Activated CD8-positive, alpha-beta memory T cell treated with anti-CD3 and anti-CD28 coated beads, Interleukin-2, amount 10 ng/mL, durations not matched to agents 7 days and 5 days (primary cell): ENCODE measurements at regions not wholly inside any gene's neighbourhood (a gene's known extent, or its start where the extent isn't known, plus 50 kb on each side); places are given as distances from the start of the nearest gene placed in this dataset.

Experiments used
- ATAC-seq: fragments of 150-1000 bp; cut with Tn5 transposase; one replicate; pipeline ENCODE4 v1.10.0; 2021; ENCODE audit warnings: moderate library complexity
- CTCF ChIA-PET: fragments of 350-600 bp; sonication (Branson Sonifier 250); formaldehyde crosslinking; loops from one replicate; lab custom pipeline; 2021; ENCODE audit warnings: antibody characterized with exemption; lab: Charles Lee
- DNase-seq: peaks from one replicate; pipeline ENCODE4 v3.0.0-alpha.2; 2020
- H3K27ac Mint-ChIP-seq: one replicate; pipeline ENCODE4 v1.8.0; 2021; ENCODE audit warnings: mild to moderate bottlenecking, mixed read lengths
- H3K27me3 Mint-ChIP-seq: one replicate; pipeline ENCODE4 v1.8.0; 2021; ENCODE audit warnings: mixed read lengths
- H3K36me3 Mint-ChIP-seq: one replicate; pipeline ENCODE4 v1.8.0; 2021; ENCODE audit warnings: mild to moderate bottlenecking, mixed read lengths
- H3K4me1 Mint-ChIP-seq: one replicate; pipeline ENCODE4 v1.8.0; 2021; ENCODE audit warnings: mixed read lengths
- H3K4me3 Mint-ChIP-seq: one replicate; pipeline ENCODE4 v1.8.0; 2021; ENCODE audit warnings: mild to moderate bottlenecking, moderate library complexity, mixed read lengths
- H3K9me3 Mint-ChIP-seq: one replicate; pipeline ENCODE4 v1.8.0; 2022; ENCODE audit warnings: low read depth, mixed read lengths

DNA sequence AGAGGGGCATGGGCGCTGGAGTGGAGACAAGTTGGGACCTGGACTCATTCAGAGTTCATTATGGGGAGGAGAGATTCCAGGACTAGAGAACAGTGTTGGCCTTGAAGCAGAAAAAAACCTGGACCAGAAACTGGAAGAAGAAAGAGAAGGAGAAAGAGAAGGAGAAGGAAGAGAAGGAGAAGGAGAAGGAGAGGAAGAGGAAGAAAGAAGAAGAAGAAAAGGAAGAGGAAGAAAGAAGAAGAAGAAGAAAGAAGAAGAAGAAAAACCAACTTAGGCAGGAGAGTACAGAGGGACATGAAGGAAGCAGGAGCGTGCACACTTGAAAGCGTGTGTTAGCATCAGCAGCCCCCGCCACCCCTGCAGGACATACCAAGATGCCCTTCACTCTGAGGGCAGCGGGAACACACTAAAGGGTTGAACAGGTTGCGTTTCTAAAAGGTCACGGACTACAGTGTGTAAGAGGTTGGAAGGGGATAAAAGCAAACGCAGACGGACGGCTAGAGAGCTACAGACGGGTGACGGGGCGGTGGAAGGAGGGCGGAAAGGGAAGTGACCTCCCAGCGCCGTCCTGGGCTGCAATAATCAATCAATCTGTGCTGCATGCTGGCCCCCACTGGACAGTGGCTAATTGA is 95.3 kb downstream of the SEC61G start:
- Mint-ChIP-seq H3K9me3 (peaks cover 3% of the 10 kb centered on the region), H3K27me3 (peaks cover 24% of the 10 kb centered on the region), H3K4me1 (peaks cover 3% of the 10 kb centered on the region), H3K27ac (no peak overlapping the region), H3K36me3 (no peaks in the 10 kb centered on the region), H3K4me3 (no peak overlapping the region)
- CTCF ChIA-PET = no interaction called here
- DNase-seq (no peak), ATAC-seq (no peak)

DNA sequence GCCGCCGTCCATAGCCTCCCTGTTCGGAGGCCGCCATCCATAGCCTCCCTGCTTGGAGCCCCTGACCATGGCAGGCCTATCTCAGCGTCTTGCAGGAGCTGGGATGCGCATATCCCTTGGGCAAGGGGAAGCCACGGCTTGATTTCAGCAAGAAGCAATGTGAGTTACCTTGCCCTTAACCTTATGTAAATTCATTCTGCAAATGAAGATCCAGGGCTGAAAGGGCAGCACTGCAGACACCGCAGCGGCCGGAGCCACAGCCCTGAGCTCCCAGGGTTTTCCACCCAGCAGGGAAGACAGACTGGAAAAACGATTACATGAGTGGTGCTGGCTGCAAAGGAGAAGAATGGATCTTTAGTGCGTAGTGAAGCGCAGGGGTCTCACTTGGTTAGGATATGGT is 95.8 kb downstream of the SEC61G start:
- H3K27me3 Mint-ChIP-seq = peaks cover 24% of the 10 kb centered on the region
- peaks cover 3% of the 10 kb centered on the region for H3K9me3 Mint-ChIP-seq
- H3K4me1 Mint-ChIP-seq = peaks cover 3% of the 10 kb centered on the region
- no peak for ATAC-seq
- DNase-seq = no peak
- H3K36me3 Mint-ChIP-seq = no peaks in the 10 kb centered on the region
- H3K4me3 Mint-ChIP-seq = no peak overlapping the region
- no peak overlapping the region for H3K27ac Mint-ChIP-seq
- CTCF ChIA-PET = no interaction called here

DNA sequence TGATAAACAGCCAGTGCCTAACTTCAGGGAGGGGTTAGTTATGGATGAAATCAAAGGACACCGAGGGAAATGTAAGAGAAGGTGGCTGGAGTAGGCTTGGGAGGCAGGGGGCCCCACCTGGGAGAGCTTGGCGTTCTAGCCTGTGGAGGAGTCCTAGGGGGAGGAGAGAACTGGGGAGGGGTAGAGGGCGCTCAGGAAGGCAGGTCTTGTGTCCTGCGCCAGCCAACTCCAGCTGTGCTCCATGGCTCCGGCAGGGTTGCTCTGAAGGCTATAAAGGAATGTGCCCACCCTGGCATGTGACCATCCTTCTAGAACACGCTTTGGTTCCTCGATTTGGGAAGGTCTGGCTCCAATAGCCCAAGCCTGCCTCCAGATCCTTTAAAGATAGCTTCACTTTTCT is 96.3 kb downstream of the SEC61G start:
- DNase-seq = no peak
- ATAC-seq = no peak
- H3K9me3 Mint-ChIP-seq = peaks cover 3% of the 10 kb centered on the region
- H3K4me3 Mint-ChIP-seq = no peak overlapping the region
- H3K4me1 Mint-ChIP-seq = peaks cover 3% of the 10 kb centered on the region
- CTCF ChIA-PET = no interaction called here
- H3K27me3 Mint-ChIP-seq = peaks cover 24% of the 10 kb centered on the region
- no peak overlapping the region for H3K27ac Mint-ChIP-seq
- no peaks in the 10 kb centered on the region for H3K36me3 Mint-ChIP-seq

DNA sequence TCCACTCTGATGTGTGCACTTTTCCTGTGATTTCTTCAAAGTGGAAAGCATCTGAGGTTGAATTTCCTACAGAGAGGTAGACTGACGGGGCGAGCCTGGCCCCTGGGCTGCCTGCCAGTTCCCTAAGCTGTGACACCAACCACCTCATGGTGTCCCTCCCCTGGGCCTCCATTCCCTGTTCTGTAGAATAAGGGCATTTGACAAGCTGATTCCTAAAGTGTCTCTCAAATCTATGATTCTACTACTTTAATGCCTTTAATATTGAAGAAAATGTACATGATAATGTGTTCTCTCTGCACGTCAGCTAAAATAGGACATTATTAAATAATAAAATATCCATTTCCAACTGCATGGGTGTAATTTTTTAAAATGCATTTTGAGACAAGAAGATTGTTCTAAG is 105.1 kb downstream of the SEC61G start:
- Mint-ChIP-seq H3K36me3 (no peaks in the 10 kb centered on the region), H3K4me3 (no peak overlapping the region), H3K4me1 (no peaks in the 10 kb centered on the region), H3K27me3 (no peaks in the 10 kb centered on the region), H3K27ac (no peak overlapping the region), H3K9me3 (no peaks in the 10 kb centered on the region)
- no peak for ATAC-seq
- DNase-seq = no peak
- CTCF ChIA-PET = no interaction called here

DNA sequence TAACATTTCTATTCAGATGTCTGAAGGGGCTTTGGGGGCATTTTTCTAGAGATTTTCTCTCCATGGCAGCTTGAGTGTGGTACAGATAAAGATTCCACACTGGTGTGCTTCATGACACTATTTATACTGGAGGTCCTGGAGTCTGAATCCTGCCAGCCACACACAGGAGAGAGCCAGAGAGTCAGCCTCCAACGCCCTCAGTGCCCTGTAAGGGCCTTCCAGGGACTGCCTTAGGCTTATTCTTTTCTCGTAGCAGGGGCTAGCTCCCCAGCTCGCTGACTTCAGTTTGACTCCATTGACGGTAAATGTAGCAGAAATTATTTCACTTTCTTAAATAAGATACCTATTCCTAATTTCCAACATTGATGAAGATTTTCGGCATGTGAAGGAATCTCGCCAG is 100.9 kb downstream of the VSTM2A start:
- DNase-seq (no peak), ATAC-seq (no peak)
- no peak overlapping the region for H3K27ac Mint-ChIP-seq
- no peak overlapping the region for H3K4me3 Mint-ChIP-seq
- no peaks in the 10 kb centered on the region for H3K36me3 Mint-ChIP-seq
- no peaks in the 10 kb centered on the region for H3K27me3 Mint-ChIP-seq
- H3K4me1 Mint-ChIP-seq = no peaks in the 10 kb centered on the region
- peaks cover 2% of the 10 kb centered on the region for H3K9me3 Mint-ChIP-seq
- CTCF ChIA-PET = no interaction called here

DNA sequence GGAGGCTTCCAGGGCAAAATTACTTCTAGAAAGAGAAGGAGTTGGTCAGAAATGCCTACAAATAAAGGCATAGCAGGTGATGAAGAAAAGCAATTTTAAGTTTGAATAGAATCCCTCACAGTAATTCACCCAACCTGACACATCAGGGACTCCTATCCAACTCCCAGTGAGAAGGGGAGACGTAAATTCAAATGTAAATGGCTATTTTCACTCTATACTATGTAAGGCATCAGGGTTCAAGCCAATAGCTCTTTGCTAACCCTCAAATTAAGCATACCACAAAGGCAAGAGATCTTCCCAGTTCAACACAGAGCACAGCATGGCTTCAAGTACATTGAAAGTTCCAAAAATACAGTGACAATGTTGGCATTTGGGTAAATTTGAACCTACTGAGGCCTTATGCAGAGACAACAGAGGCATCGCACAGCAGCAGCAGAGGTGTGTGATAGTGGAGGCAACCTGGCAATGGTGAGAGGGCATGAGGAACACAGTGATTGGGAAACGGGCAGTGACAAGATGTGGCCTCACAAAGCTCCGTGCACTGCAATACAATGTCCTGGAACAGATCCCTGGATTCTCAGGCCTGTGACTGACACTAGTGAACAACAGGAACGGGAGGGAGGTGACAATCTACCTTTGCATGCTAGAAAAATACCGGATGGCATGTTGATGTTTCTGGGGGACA is 95.7 kb downstream of the VSTM2A start:
- Mint-ChIP-seq H3K4me3 (no peak overlapping the region), H3K9me3 (peaks cover 2% of the 10 kb centered on the region), H3K27me3 (no peaks in the 10 kb centered on the region), H3K27ac (no peak overlapping the region), H3K4me1 (no peaks in the 10 kb centered on the region), H3K36me3 (no peaks in the 10 kb centered on the region)
- DNase-seq (no peak), ATAC-seq (no peak)
- CTCF ChIA-PET = no interaction called here

DNA sequence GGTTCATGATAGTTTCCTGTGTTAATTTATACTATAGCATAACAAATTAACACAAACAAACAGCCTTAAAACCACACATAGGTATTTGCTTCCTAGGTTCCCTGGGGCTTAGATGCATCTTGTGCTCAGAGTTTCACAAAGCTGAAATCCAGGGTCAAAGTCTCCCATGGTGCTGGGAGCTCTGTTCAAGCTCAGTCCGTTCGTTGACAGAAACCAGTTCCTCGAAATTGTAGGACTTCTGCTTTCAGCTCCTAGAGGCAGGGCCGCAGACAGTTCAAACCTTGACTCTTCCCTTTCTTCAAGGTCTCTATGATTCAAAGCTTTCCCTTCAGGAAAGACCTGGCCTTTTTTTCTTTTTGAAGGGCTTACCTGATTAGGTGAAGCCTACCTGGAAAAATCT is 90.5 kb downstream of the VSTM2A start:
- Mint-ChIP-seq H3K36me3 (no peaks in the 10 kb centered on the region), H3K4me3 (no peak overlapping the region), H3K27ac (no peak overlapping the region), H3K9me3 (peaks cover 2% of the 10 kb centered on the region), H3K4me1 (no peaks in the 10 kb centered on the region), H3K27me3 (no peaks in the 10 kb centered on the region)
- CTCF ChIA-PET = no interaction called here
- no peak for ATAC-seq
- no peak for DNase-seq

DNA sequence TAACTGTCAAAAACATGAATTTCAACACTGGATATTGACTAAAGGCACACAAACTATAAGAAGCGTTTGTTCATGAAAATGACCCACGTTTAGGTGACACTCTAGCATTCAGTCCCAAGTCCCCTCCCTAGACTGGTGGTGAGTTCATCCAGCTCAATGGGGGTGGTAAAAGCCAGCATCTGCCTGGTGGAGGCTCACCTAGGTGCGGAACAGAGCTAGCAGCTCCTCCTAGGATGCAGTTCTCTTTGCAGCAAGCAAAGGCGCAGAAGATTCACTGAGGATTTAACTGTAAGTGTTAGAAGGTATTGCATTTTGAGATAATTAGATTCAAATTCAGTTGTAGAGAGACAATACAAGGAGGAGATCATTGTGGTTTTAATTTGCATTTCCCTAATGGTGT is 87.6 kb downstream of the VSTM2A start:
- Mint-ChIP-seq H3K27me3 (no peaks in the 10 kb centered on the region), H3K4me3 (no peak overlapping the region), H3K9me3 (peaks cover 2% of the 10 kb centered on the region), H3K36me3 (no peaks in the 10 kb centered on the region), H3K27ac (no peak overlapping the region), H3K4me1 (no peaks in the 10 kb centered on the region)
- no peak for ATAC-seq
- CTCF ChIA-PET = no interaction called here
- no peak for DNase-seq

DNA sequence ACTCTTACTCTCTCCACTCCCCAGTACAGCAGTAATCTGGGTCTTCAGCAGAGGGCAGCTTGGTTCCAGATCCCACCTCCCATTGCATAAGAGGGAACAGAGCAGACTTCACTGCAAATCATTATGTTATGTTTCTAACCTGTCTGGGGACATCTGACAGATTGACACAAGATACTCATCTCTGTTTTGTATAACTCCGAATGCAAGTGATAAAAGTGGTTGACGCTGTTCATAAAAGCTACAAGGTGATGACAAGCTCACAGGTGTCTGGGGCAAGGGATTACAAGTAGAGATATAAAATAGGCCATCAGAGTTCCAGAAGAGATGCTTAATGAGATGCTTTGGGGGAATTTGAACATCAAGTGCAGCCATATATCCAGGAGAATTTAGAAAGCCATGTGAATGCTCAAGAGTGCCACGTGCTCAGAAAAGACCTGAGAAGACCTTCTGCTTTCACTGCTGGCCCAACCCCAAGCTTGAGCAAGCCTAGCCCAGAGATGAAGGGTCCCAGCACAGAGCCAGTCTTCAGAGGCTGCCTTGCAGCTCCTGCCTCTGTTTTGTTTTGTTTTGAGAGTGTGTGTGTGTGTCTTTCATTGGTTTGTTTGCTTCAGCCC is 80.6 kb downstream of the VSTM2A start:
- CTCF ChIA-PET = no interaction called here
- Mint-ChIP-seq H3K4me3 (no peak overlapping the region), H3K36me3 (no peaks in the 10 kb centered on the region), H3K9me3 (no peaks in the 10 kb centered on the region), H3K27ac (no peak overlapping the region), H3K4me1 (no peaks in the 10 kb centered on the region), H3K27me3 (no peaks in the 10 kb centered on the region)
- ATAC-seq = no peak
- DNase-seq = no peak
